ENCODE measurements at regions not wholly inside any gene's neighbourhood (a gene's known extent, or its start where the extent isn't known, plus 50 kb on each side); places are given as distances from the start of the nearest gene placed in this dataset.

DNA sequence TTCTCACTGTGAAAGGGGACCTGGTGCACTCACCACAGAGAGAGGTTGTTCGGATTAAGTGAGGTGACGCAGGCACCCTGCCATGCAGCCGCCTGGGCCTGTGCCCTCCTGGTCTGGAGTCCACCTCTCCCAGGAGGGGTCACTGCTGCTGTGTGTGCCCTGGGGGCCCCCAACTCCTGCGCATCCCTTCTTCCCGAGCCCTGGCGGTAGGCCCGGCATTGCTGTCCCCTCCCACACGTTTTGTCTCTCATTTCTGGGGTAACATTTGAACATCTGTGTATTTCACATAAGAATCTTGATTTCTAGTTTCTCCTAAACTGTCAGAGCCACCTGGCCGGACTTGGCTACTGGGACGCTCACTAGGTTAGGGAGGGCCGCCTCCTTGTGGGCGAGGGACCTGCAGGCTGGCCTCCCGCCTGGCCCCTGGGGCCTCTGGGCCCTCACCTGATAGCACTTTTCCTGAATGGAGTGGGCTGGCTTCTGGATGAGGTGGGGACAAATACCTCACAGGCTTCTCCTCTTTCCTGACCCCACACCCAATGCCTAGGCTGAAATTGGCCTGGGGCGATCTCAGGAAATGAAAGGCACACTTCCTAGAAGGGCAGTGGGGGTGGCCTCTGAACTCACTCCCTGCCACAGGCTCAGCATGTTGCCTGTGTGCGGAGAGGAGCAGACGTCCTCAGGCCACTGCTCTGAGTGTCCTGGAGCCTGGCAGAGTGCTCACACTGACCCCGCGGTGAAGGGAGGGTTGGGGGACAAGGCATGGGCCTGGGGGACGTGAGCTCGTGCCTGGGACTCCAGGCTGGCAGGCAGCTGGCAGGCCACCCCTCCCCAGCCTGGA is 104.2 kb upstream of the PRR23E start:
- no peak for DNase-seq (ENCODE audit: low read depth)
- TF ChIP-seq, protein P1, sequence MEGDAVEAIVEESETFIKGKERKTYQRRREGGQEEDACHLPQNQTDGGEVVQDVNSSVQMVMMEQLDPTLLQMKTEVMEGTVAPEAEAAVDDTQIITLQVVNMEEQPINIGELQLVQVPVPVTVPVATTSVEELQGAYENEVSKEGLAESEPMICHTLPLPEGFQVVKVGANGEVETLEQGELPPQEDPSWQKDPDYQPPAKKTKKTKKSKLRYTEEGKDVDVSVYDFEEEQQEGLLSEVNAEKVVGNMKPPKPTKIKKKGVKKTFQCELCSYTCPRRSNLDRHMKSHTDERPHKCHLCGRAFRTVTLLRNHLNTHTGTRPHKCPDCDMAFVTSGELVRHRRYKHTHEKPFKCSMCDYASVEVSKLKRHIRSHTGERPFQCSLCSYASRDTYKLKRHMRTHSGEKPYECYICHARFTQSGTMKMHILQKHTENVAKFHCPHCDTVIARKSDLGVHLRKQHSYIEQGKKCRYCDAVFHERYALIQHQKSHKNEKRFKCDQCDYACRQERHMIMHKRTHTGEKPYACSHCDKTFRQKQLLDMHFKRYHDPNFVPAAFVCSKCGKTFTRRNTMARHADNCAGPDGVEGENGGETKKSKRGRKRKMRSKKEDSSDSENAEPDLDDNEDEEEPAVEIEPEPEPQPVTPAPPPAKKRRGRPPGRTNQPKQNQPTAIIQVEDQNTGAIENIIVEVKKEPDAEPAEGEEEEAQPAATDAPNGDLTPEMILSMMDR (IDR thresholded peaks at IDR 0.05; ENCODE audit: control insufficient read depth, extremely low read depth, insufficient read depth): no peak
- H3K4me3 ChIP-seq (ENCODE audit: low read depth, low read length): no peak overlapping the region

DNA sequence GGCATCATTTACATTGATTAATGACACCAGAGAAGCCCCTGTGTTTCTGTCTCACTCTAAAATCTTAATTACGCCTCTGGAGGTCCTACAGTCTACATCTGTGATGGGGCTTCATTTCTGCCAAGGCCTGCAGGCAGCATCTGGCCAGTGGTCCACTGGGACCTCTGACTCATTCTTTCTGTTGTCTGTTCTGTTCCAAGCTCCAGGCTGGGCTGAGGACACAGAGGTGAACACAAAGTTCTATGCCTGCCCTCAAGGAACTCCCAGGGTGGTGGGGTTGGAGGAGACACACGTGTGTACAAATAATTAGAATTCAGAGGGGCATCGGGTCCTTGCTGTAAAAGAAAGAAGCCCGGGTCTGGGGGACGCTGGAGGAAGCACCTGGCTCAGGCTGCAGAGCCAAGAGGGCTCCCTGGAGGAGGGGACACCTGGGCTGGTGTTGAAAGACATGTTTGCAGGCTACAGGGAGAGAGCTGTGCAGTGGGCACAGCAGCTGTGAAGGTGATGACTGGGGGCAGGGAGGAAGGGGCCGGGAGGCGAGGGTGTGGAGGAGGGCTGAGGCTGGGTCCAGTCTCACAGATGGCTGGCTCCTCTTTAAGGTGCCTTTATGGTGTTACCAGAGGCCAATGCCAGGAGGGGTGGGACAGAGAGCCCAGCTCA is 103.3 kb upstream of the PRR23E start:
- TF ChIP-seq, protein P1 (IDR thresholded peaks at IDR 0.05; ENCODE audit: control insufficient read depth, extremely low read depth, insufficient read depth): no peak
- H3K4me3 ChIP-seq (ENCODE audit: low read depth, low read length): no peak overlapping the region
- DNase-seq (ENCODE audit: low read depth): no peak

DNA sequence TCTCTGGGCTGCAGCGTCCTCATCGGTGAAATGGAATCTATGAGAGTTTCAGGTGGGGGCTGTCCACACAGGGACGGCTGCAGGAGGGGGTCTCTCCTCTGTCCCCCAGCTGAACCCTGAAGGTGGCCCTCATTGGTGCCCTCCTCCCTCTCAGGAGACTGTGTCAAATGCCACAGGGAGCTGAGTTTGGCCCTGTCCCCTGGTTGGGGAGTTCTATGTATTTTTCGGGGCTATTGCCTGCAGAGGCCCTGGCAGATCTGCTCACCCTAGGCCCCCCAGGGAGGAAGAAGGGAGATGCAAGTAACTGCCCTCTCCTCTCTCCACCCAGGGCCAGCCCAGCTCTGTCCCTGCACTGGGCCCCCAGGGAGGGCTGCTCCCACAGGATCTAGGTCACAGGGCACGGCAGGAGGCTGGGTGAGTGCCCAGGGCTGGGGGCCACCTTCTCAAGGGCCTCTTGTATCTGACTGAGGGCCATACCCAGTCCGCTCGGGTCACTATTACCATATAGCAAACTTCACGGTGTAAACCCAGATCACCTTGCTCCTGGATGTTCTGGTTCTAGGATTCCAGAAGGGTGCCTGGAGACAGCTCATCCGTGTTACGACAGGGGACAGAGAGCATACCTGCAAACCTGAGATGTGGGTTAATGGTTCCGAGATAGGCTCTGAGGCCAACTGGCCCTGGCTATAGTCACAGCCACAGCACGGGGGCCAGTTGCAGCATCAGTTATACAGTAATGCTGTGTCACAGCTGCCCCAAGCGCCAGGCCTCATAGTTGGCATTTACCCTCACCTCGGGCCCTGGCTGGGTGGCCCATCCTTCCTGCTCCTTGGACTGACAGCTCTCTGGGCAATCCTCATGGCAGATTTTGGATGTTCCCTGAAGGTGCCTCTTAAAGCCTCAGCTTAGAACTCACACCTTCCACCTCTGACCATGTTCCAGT is 102.4 kb upstream of the PRR23E start:
- no peak overlapping the region for H3K4me3 ChIP-seq (ENCODE audit: low read depth, low read length)
- no peak for DNase-seq (ENCODE audit: low read depth)
- TF ChIP-seq, protein P1 (IDR thresholded peaks at IDR 0.05; ENCODE audit: control insufficient read depth, extremely low read depth, insufficient read depth): no peak

DNA sequence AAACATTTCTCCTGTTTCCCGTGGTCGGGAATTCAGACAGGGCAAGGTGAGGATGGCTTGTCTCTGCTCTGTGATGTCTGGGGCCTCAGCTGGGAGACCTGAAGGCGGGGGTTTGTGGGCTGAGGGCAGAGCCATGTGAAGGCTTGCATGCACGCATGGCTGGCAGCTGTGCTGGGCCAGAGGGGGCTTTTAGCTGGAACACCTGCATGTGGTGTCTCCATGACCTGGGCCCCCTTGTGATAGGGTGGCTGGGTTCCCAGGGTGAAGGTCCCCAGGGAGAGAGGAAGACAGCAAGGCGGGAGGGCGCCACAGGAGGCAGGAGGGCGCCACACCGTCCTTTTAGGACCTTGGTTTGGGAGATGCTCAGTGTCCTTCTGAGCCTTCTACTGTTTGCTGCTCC is 101.6 kb upstream of the PRR23E start:
- DNase-seq (ENCODE audit: low read depth): no peak
- H3K4me3 ChIP-seq (ENCODE audit: low read depth, low read length): no peak overlapping the region
- TF ChIP-seq, protein P1 (IDR thresholded peaks at IDR 0.05; ENCODE audit: control insufficient read depth, extremely low read depth, insufficient read depth): no peak

DNA sequence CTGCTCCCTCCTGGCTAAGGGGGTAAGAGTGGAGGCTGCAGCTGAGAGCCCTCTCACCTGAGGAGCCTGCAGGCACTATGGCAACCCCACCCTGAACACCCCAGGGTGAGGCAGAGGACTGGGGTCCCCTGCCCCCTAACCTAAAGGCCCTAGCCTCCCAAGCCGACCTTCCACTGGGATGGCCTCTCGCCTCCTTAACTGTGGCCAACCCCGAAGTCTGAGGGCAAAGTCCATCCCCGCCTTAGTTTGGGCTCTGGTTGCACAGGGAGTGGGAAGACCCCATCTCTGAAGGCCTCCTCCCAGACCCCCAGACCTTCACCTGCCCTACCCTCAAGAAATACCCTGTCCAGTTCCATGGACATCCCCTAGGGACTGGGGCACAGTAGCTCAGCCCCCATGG is 100.6 kb upstream of the PRR23E start:
- TF ChIP-seq, protein P1 (IDR thresholded peaks at IDR 0.05; ENCODE audit: control insufficient read depth, extremely low read depth, insufficient read depth): no peak
- DNase-seq (ENCODE audit: low read depth): no peak
- no peak overlapping the region for H3K4me3 ChIP-seq (ENCODE audit: low read depth, low read length)

DNA sequence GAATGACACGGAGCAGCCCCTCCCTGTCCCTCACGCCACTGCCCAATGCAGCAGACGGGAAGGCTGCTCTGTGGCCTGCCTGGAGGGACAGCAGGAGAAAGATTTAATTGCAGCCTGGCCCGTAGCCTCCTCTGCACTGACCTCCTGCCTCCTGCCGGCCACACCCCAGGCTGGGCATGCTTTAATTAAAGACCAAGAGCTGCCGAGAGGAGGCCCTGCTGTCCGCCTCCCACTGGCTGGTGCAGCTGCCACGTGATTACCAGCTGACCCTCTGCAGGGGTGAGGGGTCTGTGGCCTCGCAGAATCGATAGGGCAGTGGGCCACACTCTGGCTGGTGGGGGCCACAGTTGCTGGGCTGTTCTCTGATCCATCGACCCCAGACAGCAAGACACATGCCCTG is 100.2 kb upstream of the PRR23E start:
- TF ChIP-seq, protein P1 (IDR thresholded peaks at IDR 0.05; ENCODE audit: control insufficient read depth, extremely low read depth, insufficient read depth): no peak
- no peak overlapping the region for H3K4me3 ChIP-seq (ENCODE audit: low read depth, low read length)
- DNase-seq (ENCODE audit: low read depth): no peak
